GM12875 (cell line): ENCODE measurements at regions not wholly inside any gene's neighbourhood (a gene's known extent, or its start where the extent isn't known, plus 50 kb on each side); places are given as distances from the start of the nearest gene placed in this dataset.

ENCODE experiments used
- H3K4me3 ChIP-seq: one replicate; pipeline ENCODE4 v1.5.1; 2011; ENCODE audit warnings: low read depth, low read length, control low read depth
- TF ChIP-seq, protein P1 (sequence below): IDR thresholded peaks from 2 replicates; pipeline ENCODE4 v1.5.1; 2011; ENCODE audit warnings: low read depth, mild to moderate bottlenecking, control low read depth, inconsistent platforms, low read length, moderate library complexity, borderline replicate concordance; ENCODE audit not compliant: insufficient read depth

DNA sequence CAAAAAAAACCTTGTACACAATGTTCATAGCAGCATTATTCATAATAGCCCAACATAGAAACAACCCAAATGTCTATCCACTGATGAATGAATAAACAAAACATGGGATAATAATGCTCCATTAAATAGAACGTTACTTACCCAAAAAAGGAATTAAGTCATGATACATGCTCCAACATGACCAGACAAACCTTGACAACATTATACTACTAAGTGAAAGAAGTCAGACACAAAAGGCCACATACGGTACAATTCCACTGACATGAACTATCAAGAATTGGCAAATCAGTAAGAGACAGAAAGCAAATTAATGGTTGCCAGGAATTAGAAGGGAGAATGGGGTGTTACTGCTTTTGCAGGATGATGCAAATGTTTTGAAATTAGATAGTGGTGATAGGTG, 193.8 kb upstream of the SHISA6 start:
- no peak overlapping the region for H3K4me3 ChIP-seq
- TF ChIP-seq, protein P1, sequence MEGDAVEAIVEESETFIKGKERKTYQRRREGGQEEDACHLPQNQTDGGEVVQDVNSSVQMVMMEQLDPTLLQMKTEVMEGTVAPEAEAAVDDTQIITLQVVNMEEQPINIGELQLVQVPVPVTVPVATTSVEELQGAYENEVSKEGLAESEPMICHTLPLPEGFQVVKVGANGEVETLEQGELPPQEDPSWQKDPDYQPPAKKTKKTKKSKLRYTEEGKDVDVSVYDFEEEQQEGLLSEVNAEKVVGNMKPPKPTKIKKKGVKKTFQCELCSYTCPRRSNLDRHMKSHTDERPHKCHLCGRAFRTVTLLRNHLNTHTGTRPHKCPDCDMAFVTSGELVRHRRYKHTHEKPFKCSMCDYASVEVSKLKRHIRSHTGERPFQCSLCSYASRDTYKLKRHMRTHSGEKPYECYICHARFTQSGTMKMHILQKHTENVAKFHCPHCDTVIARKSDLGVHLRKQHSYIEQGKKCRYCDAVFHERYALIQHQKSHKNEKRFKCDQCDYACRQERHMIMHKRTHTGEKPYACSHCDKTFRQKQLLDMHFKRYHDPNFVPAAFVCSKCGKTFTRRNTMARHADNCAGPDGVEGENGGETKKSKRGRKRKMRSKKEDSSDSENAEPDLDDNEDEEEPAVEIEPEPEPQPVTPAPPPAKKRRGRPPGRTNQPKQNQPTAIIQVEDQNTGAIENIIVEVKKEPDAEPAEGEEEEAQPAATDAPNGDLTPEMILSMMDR, result no peak

DNA sequence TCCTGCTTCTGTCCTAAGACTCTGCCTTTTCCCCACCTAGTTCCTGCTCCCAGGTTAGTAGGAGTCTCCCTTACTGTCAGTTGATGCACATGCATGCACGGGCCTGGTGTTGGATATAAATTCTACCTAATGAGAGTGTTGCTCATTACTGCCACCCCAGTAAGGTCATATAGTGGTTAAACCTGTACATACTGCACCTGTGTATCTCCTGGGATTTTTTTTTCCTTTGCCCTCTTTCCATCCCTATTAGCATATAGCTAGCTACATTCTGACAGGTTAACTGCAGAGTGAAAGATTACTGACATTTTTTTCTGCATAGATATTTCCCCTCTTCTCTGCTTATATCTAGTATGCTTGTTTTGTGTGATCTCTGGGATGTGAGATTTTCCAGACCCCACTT, 201.5 kb upstream of the PIRT start:
- TF ChIP-seq, protein P1, result no peak
- H3K4me3 ChIP-seq, result no peak overlapping the region

DNA sequence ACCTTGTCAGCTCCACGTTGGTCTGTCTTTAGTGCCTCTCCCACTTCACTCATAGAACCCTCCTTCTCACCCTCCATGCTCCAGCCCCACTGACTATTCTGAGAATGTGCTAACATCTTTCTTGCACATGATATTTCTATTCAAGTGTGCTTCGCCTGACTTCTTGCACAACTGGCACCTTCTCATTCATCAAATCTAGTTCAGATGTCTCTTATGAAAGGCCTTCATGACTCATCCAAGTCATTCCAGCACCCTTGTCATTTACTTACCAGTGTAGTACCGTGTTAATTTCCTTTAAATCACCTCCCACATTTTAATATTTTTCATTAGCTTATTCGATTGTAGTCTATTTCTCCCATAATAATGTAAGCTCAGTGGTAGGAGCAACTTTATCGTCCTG, 197.8 kb upstream of the PIRT start:
- TF ChIP-seq, protein P1, result no peak
- H3K4me3 ChIP-seq, result no peak overlapping the region

DNA sequence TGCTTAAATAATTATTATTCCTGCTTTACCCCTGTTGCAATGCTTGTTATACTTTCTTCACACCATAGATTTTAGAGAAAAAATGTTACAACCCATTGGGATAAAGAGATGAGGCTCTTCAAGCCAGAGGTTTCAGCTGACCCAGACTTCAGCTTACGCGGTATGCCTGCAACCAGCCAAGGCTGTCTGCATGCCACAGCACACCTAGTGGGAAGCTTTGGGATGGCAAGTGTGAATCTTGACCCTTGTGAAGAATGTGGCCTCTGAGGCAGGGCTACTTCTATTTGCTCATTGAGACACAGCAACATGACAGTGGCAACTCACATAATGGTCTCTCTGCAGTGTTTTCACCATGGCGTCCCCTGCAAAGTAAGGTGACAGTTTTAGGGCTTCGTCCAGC, 193.9 kb upstream of the PIRT start:
- TF ChIP-seq, protein P1, result no peak
- H3K4me3 ChIP-seq, result no peak overlapping the region

DNA sequence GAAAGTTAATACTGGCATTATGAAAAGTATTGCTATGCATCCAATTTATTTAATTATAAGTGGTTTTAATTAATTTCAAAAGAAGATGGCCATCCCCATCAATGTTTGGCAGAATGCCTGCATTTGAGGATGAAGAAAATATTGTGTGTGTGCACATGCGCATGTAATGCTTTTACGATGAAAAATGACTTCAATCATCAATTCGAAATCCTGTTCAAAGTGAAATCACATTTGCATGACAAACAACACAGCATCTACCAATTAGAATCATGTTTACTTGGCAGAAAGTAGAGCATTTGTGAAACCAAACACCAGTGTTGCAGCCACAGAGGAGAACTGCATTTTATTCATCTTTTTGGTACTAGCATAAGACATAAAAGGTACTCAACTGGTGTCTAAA, 191.9 kb upstream of the PIRT start:
- no peak overlapping the region for H3K4me3 ChIP-seq
- TF ChIP-seq, protein P1, result no peak

DNA sequence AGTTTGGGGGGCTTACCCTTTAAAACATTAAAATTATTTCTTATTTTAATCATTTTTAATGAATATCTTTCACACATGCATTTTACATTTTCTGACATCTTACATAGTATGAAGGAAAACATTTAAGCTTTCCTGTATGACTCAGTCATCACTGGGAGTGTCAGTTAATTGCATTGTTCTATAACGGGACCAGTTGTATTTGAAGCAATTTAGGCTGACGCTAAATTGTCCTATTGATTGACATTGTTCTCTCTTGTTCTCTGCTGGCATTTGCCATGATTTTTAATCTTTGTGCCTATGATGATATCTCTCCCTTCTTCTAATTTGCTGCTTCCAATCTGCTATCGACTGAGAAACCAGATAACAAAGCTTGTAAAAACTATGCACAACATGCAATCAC, 190.5 kb upstream of the PIRT start:
- TF ChIP-seq, protein P1, result no peak
- no peak overlapping the region for H3K4me3 ChIP-seq

DNA sequence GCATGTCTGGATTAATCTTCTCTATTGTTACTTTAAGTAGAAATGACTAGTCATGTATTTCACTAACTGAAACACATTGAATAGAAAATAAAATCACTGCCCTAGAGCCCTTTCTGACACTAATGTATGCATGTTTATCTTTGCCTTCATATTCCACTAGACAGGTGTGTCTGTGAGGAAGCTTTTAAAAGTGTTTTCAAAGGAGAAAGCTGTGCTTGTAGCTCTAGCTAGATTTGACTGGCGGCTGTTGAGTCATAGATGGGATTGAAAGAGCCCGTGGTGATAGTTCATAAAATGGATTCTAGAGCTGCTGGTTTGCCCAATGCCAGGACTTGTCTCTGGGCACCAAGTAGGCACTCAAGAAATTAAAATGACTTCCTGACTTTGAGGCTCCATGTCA, 189.0 kb upstream of the PIRT start:
- no peak overlapping the region for H3K4me3 ChIP-seq
- TF ChIP-seq, protein P1, result no peak
